Fibroblast of lung (primary cell): ENCODE measurements at regions not wholly inside any gene's neighbourhood (a gene's known extent, or its start where the extent isn't known, plus 50 kb on each side); places are given as distances from the start of the nearest gene placed in this dataset.

Experiments used
- CTCF ChIP-seq, 2 donors: IDR thresholded peaks in 1 of 2; conservative IDR thresholded peaks in 1 of 2; 1 replicate in 1 of 2; 2 replicates in 1 of 2; pipeline ENCODE4 v1.5.1; 2011 to 2012; ENCODE audit warnings: low read length in 2 of 2, control low read depth in 1 of 2, inconsistent platforms in 1 of 2, low read depth in 1 of 2, mild to moderate bottlenecking in 1 of 2
- EZH2 ChIP-seq: IDR thresholded peaks from 2 replicates; pipeline ENCODE4 v1.5.1; 2012; ENCODE audit warnings: low read length, control low read depth, mild to moderate bottlenecking; ENCODE audit errors: missing control alignments

DNA sequence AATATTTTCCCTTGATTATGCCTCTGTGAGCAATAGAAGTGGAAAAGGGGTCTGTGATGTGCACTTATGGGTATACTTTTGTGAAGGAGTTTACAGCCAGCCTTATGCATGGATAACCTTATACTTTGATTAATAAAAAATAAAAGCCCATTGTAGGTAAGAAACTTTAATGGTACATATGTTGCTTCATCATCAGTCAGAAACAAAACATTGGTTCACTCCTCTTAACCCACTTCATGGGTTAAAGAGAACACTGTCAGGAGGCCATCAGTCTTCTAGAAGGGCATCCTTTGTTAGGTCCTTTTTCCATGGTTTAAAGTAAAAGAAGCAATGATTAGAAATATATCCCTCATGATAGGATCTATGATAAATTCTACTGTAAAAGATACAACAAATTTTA is 952.1 kb upstream of the MIR17HG start:
- TF ChIP-seq CTCF (conservative IDR thresholded peaks at IDR 0.05 in 1 of 2, IDR thresholded peaks at IDR 0.05 in 1 of 2; ENCODE audit: low read depth in 1 of 2, low read length in 2 of 2) (no peak), EZH2 (no peak)
